ENCODE measurements at regions not wholly inside any gene's neighbourhood (a gene's known extent, or its start where the extent isn't known, plus 50 kb on each side); places are given as distances from the start of the nearest gene placed in this dataset.

- 46% methylated on average over 3 of the region's 6 CpGs for WGBS (ENCODE audit: insufficient coverage)
- POLR2A ChIA-PET: interaction anchor here in 1 of 2 donors (0.6 kb wide), 1 partner anchor 66 kb away, joined by 5 read pairs; no protein-coding TSS in a partner anchor
- Histone ChIP-seq H3K4me3 (ENCODE audit: control insufficient read depth in 1 of 2, extremely low read depth in 1 of 2, low read length in 1 of 2) (no peak overlapping the region), H3K9me3 (no peaks in the 10 kb centered on the region), H3K27me3 (replicated peaks in 1 of 2; ENCODE audit: control insufficient read depth in 2 of 2, extremely low read depth in 1 of 2, insufficient read depth in 2 of 2, low read length in 1 of 2) (peaks cover 0 to 5% of the 10 kb centered on the region in 2 experiments), H3K36me3 (ENCODE audit: control insufficient read depth in 2 of 2, extremely low read depth in 1 of 2, insufficient read depth in 1 of 2, low read length in 1 of 2) (no peaks in the 10 kb centered on the region), H3K27ac (ENCODE audit: low read length) (no peak overlapping the region), H3K4me1 (ENCODE audit: control insufficient read depth in 1 of 2, extremely low read depth in 1 of 2, insufficient read depth in 2 of 2, low read length in 2 of 2) (no peaks in the 10 kb centered on the region)
- no peaks in the 10 kb centered on the region for H3K9me3 Mint-ChIP-seq
- ATAC-seq (replicated peaks in 1 of 4) (no peak), DNase-seq (no peak)
- no peak overlapping the region for H3K27ac Mint-ChIP-seq
- peaks cover 0 to under 1% (median 0%) of the 10 kb centered on the region in 3 donors for H3K4me1 Mint-ChIP-seq
- H3K27me3 Mint-ChIP-seq: no peaks in the 10 kb centered on the region
- CTCF ChIA-PET: interaction anchor here in 1 of 2 donors (1.1 kb wide), 1 partner anchor 18 kb away, joined by 3 read pairs; no protein-coding TSS in a partner anchor
- H3K4me3 Mint-ChIP-seq: no peak overlapping the region
- no peaks in the 10 kb centered on the region for H3K36me3 Mint-ChIP-seq
These were observed 68.3 kb upstream of the SMNDC1 start for GRCh38 chr10:110373059-110373458.

GRCh38 chr10:110373857-110374654, 69.3 kb upstream of the SMNDC1 start:
- H3K4me1 Mint-ChIP-seq: peaks cover 0 to 2% (median 0%) of the 10 kb centered on the region in 3 donors
- Histone ChIP-seq H3K36me3 (ENCODE audit: control insufficient read depth in 2 of 2, extremely low read depth in 1 of 2, insufficient read depth in 1 of 2, low read length in 1 of 2) (no peaks in the 10 kb centered on the region), H3K4me1 (ENCODE audit: control insufficient read depth in 1 of 2, extremely low read depth in 1 of 2, insufficient read depth in 2 of 2, low read length in 2 of 2) (no peaks in the 10 kb centered on the region), H3K27me3 (replicated peaks in 1 of 2; ENCODE audit: control insufficient read depth in 2 of 2, extremely low read depth in 1 of 2, insufficient read depth in 2 of 2, low read length in 1 of 2) (peaks cover 0 to 5% of the 10 kb centered on the region in 2 experiments), H3K27ac (ENCODE audit: low read length) (no peak overlapping the region), H3K9me3 (no peaks in the 10 kb centered on the region), H3K4me3 (ENCODE audit: control insufficient read depth in 1 of 2, extremely low read depth in 1 of 2, low read length in 1 of 2) (no peak overlapping the region)
- no peak overlapping the region for H3K27ac Mint-ChIP-seq
- ChIA-PET POLR2A (no interaction called here), CTCF (no interaction called here)
- DNase-seq: no peak
- no peak for ATAC-seq (replicated peaks in 1 of 4)
- WGBS (ENCODE audit: insufficient coverage): 94% methylated on average over 6 of the region's 8 CpGs
- H3K9me3 Mint-ChIP-seq: no peaks in the 10 kb centered on the region
- H3K4me3 Mint-ChIP-seq: no peak overlapping the region
- H3K36me3 Mint-ChIP-seq: no peaks in the 10 kb centered on the region
- peaks cover 0 to 2% of the 10 kb centered on the region in 2 donors for H3K27me3 Mint-ChIP-seq

DNA sequence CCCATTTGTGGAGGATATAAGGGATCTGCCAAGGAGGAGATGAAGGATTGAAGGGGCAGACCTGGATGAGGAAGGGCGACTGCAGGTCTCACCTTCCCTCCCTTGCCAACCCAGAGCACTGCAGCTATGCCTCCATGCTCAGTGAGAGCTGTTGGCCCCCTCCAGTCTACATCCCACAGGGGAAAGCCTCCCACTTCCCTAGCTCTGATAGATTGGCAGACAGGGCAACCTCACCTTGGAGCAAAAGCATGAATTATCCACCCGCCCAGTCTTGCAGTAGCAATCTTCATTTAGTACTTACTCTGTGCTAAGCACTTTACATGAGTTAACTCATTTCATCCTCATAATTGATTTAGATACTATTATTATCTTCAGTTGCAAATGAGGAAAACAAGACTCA, 70.4 kb upstream of the SMNDC1 start:
- ATAC-seq (replicated peaks in 1 of 4): no peak
- Mint-ChIP-seq H3K4me1 (peaks cover 0 to 2% (median 0%) of the 10 kb centered on the region in 3 donors), H3K36me3 (no peaks in the 10 kb centered on the region), H3K9me3 (no peaks in the 10 kb centered on the region), H3K4me3 (no peak overlapping the region), H3K27ac (no peak overlapping the region), H3K27me3 (peaks cover 0 to 2% of the 10 kb centered on the region in 2 donors)
- CTCF ChIA-PET: no interaction called here
- POLR2A ChIA-PET: no interaction called here
- no CpG with 5 or more reads among the region's 2 CpGs for WGBS (ENCODE audit: insufficient coverage)
- DNase-seq: no peak
- H3K27me3 ChIP-seq (replicated peaks in 1 of 2; ENCODE audit: control insufficient read depth in 2 of 2, extremely low read depth in 1 of 2, insufficient read depth in 2 of 2, low read length in 1 of 2): peaks cover 0 to 5% of the 10 kb centered on the region in 2 experiments
- no peak overlapping the region for H3K4me3 ChIP-seq (ENCODE audit: control insufficient read depth in 1 of 2, extremely low read depth in 1 of 2, low read length in 1 of 2)
- no peaks in the 10 kb centered on the region for H3K36me3 ChIP-seq (ENCODE audit: control insufficient read depth in 2 of 2, extremely low read depth in 1 of 2, insufficient read depth in 1 of 2, low read length in 1 of 2)
- no peaks in the 10 kb centered on the region for H3K9me3 ChIP-seq
- no peak overlapping the region for H3K27ac ChIP-seq (ENCODE audit: low read length)
- no peaks in the 10 kb centered on the region for H3K4me1 ChIP-seq (ENCODE audit: control insufficient read depth in 1 of 2, extremely low read depth in 1 of 2, insufficient read depth in 2 of 2, low read length in 2 of 2)

DNA sequence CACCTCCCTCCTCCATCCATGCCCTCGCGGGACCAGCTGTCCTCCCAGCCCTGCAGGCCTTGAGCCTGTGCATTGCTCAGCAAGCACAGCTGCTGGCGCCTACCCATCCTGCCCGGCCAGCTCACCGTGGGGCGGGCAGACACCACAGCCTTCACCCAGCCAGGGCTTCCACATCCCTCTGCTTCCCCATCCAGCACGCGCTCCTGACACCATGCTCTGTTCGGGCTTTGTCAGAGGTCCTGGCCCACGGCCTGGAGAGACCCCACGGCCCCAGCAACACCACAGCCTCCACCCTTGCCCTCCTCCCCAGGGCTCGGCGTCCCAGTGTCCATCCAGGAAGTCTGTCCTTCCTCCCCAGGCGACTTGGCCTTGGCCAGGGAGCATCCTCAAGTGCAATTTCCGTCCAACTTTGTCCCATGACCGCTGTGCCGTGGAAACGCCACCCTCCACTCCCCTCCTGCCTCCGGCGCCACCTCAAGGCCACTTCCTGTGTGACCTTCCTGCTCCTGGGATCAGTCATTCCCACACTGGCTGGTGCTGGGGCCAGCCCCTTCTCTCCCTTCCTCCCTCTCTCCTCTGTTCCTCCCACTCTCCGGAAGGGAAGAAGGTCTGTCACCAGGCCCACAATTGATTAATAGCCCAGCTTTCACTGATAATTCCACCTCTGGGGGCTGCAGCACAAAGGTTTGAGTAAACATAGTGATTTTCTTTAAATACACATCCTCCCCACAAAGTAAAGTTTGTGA, 71.5 kb upstream of the SMNDC1 start:
- no peaks in the 10 kb centered on the region for H3K36me3 ChIP-seq (ENCODE audit: control insufficient read depth in 2 of 2, extremely low read depth in 1 of 2, insufficient read depth in 1 of 2, low read length in 1 of 2)
- H3K36me3 Mint-ChIP-seq: no peaks in the 10 kb centered on the region
- WGBS (ENCODE audit: insufficient coverage): 81% methylated on average over 20 of the region's 21 CpGs
- ChIA-PET CTCF (interaction anchor here in 1 of 2 donors (0.6 kb wide), 1 partner anchor 10 kb away, joined by 3 read pairs; no protein-coding TSS in a partner anchor), POLR2A (no interaction called here)
- no peaks in the 10 kb centered on the region for H3K9me3 Mint-ChIP-seq
- H3K4me1 ChIP-seq (ENCODE audit: control insufficient read depth in 1 of 2, extremely low read depth in 1 of 2, insufficient read depth in 2 of 2, low read length in 2 of 2): no peaks in the 10 kb centered on the region
- H3K27me3 ChIP-seq (replicated peaks in 1 of 2; ENCODE audit: control insufficient read depth in 2 of 2, extremely low read depth in 1 of 2, insufficient read depth in 2 of 2, low read length in 1 of 2): peaks cover 0 to 5% of the 10 kb centered on the region in 2 experiments
- peaks cover 0 to 2% of the 10 kb centered on the region in 2 donors for H3K27me3 Mint-ChIP-seq
- no peaks in the 10 kb centered on the region for H3K9me3 ChIP-seq
- H3K27ac Mint-ChIP-seq: no peak overlapping the region
- H3K4me3 ChIP-seq (ENCODE audit: control insufficient read depth in 1 of 2, extremely low read depth in 1 of 2, low read length in 1 of 2): no peak overlapping the region
- no peak overlapping the region for H3K4me3 Mint-ChIP-seq
- ATAC-seq (replicated peaks in 1 of 4) (no peak), DNase-seq (no peak)
- H3K4me1 Mint-ChIP-seq: peaks cover 0 to 2% (median 0%) of the 10 kb centered on the region in 3 donors
- no peak overlapping the region for H3K27ac ChIP-seq (ENCODE audit: low read length)

- Histone ChIP-seq H3K36me3 (ENCODE audit: control insufficient read depth in 2 of 2, extremely low read depth in 1 of 2, insufficient read depth in 1 of 2, low read length in 1 of 2) (no peaks in the 10 kb centered on the region), H3K27ac (ENCODE audit: low read length) (no peak overlapping the region), H3K4me3 (ENCODE audit: control insufficient read depth in 1 of 2, extremely low read depth in 1 of 2, low read length in 1 of 2) (no peak overlapping the region), H3K4me1 (ENCODE audit: control insufficient read depth in 1 of 2, extremely low read depth in 1 of 2, insufficient read depth in 2 of 2, low read length in 2 of 2) (no peaks in the 10 kb centered on the region), H3K9me3 (no peaks in the 10 kb centered on the region), H3K27me3 (replicated peaks in 1 of 2; ENCODE audit: control insufficient read depth in 2 of 2, extremely low read depth in 1 of 2, insufficient read depth in 2 of 2, low read length in 1 of 2) (peaks cover 0 to 7% of the 10 kb centered on the region in 2 experiments)
- no peaks in the 10 kb centered on the region for H3K36me3 Mint-ChIP-seq
- peaks cover 0 to 2% (median 0%) of the 10 kb centered on the region in 3 donors for H3K4me1 Mint-ChIP-seq
- no peak for ATAC-seq (replicated peaks in 1 of 4)
- no peak for DNase-seq
- WGBS (ENCODE audit: insufficient coverage): 80% methylated on average over 4 of the region's 5 CpGs
- H3K9me3 Mint-ChIP-seq: no peaks in the 10 kb centered on the region
- H3K27me3 Mint-ChIP-seq: peaks cover 0 to 2% of the 10 kb centered on the region in 2 donors
- H3K27ac Mint-ChIP-seq: no peak overlapping the region
- no peak overlapping the region for H3K4me3 Mint-ChIP-seq
- ChIA-PET CTCF (no interaction called here), POLR2A (no interaction called here)
These were observed 72.0 kb upstream of the SMNDC1 start for GRCh38 chr10:110376767-110377160.

- ATAC-seq (replicated peaks in 1 of 4): no peak
- Histone ChIP-seq H3K4me1 (ENCODE audit: control insufficient read depth in 1 of 2, extremely low read depth in 1 of 2, insufficient read depth in 2 of 2, low read length in 2 of 2) (no peaks in the 10 kb centered on the region), H3K36me3 (ENCODE audit: control insufficient read depth in 2 of 2, extremely low read depth in 1 of 2, insufficient read depth in 1 of 2, low read length in 1 of 2) (no peaks in the 10 kb centered on the region), H3K4me3 (ENCODE audit: control insufficient read depth in 1 of 2, extremely low read depth in 1 of 2, low read length in 1 of 2) (no peak overlapping the region), H3K9me3 (no peaks in the 10 kb centered on the region), H3K27ac (ENCODE audit: low read length) (no peak overlapping the region), H3K27me3 (replicated peaks in 1 of 2; ENCODE audit: control insufficient read depth in 2 of 2, extremely low read depth in 1 of 2, insufficient read depth in 2 of 2, low read length in 1 of 2) (peaks cover 0 to 8% of the 10 kb centered on the region in 2 experiments)
- DNase-seq: no peak
- ChIA-PET CTCF (no interaction called here), POLR2A (no interaction called here)
- Mint-ChIP-seq H3K4me1 (peaks cover 0 to 2% (median 0%) of the 10 kb centered on the region in 3 donors), H3K27me3 (peaks cover 0 to 2% of the 10 kb centered on the region in 2 donors), H3K9me3 (no peaks in the 10 kb centered on the region), H3K27ac (no peak overlapping the region), H3K4me3 (no peak overlapping the region), H3K36me3 (no peaks in the 10 kb centered on the region)
- WGBS (ENCODE audit: insufficient coverage): 36% methylated on average over 3 of the region's 4 CpGs
These were observed 73.3 kb upstream of the SMNDC1 start for GRCh38 chr10:110378006-110378405.
